Activated CD4-positive, alpha-beta T cell treated with anti-CD3 and anti-CD28 coated beads for 1 hour (primary cell): ENCODE measurements at regions not wholly inside any gene's neighbourhood (a gene's known extent, or its start where the extent isn't known, plus 50 kb on each side); places are given as distances from the start of the nearest gene placed in this dataset.

Source experiments
- DNase-seq: peaks from one replicate; pipeline ENCODE4 v3.0.0-alpha.2; 2020

DNA sequence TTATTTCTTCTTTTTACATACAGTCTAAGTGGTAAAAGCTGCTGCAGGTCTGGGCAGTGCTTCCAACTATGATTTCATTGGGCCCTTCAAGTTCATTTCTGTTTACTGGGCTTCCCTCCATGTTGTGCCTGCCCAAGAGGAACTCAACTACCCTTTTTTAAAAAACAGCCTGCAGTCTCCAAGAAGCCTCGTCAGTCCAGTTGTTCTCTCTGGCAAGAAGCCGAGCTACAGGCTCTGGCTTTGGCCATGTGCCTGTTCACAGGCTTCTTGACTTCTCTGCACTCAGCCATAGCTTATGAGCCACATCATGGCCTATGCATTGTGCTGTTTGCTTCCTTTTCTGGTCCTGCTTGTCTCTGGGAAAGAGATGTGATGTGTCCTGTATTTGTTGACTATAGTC is 119.7 kb upstream of the PJA2 start:
- no peak for DNase-seq

DNA sequence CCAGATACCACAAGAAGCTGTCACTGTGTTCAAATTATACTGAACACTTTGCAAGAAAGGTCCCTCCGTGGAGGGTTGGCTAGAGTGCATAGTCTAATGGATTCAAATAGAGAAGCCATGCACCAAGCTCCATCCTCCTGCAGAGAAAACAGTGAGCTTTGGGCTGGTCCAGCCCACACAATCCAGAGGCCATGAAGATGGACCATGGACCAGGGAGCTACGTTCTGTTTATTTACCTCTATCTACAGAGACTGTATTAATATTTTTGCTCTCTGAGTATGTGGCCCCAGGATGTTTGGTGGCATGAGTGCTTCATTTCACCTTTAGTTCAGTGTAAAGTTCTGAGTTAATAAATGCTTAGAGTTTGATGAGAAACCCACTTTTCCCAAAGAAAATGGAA is 114.8 kb upstream of the PJA2 start:
- no peak for DNase-seq

DNA sequence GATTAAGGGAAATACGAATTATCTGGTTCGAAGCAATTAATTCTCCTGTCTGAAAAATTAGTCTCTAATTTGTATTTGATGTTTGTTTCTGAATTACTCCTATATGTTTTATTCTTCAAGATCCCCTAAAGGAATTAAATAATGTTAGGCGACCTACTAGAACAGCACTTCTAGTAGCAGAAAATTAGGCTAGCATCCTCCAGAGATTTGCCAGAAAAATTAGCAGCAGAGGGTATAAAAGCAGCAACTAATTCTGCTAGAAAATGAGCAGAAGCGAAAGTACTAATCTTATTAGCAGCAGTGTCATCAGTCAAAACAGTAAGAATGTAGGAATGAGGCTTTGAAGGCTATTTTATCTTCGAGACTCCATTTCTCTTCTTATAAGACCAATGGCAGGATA is 114.3 kb upstream of the PJA2 start:
- DNase-seq, result no peak

DNA sequence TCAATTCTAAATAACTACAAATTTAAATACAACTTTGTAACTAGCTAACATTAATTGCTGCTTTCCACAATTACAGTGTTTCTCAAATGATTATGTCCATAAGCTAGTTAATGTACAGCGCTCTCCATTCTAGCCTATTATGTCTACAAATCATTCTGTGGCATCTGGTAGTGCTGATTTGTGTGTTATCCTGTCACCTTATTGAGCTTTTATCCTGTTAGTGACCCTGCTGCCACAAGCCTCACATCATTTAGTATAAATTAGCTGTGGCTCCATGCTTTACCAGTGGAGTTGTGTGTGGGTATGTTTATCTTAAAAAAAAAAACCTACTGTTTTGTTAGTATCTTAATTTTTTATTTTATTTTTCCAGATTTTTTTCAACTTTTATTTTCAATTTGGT is 112.6 kb upstream of the PJA2 start:
- DNase-seq, result no peak

- no peak for DNase-seq
Observed at GRCh38 chr5:109519416-109519815, 109.6 kb upstream of the PJA2 start.

- DNase-seq, result no peak
Observed at GRCh38 chr5:109516390-109516789, 106.6 kb upstream of the PJA2 start.

DNA sequence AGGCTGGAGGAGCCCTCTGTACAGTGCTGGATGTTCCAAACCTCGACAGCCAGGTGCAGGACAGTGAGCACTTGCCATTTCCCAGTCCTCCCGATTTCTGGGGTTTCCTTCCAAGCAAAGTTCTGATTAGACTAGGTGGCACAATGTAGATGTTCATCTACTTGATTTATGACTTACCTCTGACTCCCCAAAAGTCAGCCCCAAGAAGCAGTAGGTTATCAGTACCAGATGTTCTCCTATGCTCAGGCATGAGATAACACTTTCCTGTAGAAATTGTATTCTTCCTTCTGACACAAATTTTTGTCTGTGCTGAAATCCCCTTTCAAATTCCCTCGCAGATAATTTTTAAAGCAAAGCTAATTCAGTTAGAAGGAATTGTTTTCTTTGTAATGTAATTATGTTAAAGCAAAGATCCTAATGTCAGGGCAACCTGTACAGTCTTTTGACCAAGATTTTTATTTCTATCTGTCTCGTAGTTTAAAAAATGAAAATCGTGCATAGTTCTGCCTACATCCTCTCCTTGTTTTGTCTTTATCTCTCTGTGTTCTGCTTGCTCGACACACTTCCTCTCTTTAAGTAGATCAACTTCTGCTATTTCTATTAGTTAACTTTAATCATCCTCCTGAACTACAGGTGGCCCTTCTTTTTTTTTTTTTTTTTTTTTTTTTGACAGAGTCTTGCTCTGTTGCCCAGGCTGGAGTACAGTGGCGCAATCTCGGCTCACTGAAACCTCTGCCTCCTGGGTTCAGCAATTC is 102.4 kb upstream of the PJA2 start:
- no peak for DNase-seq

DNA sequence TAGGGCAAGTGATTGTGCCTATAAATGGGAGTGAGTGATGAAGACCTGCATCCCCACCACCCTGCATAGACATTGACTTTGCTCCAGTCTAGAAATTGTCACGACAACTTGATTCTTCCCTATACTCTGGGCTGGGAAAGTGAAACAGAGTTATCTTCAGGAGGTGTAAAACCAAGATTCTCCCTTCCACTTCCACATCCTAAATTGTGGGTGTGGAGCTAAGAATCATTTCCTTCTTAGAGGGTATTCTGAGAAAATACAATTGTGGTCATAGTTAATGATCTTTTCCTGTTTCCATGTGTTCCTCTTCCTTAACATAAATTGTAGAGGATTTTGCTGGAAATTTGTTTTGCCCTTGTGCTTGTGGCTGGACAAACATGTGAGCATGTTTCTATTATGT is 96.8 kb upstream of the PJA2 start:
- no peak for DNase-seq

- DNase-seq, result no peak
Observed at GRCh38 chr5:109496112-109496511, 86.3 kb upstream of the PJA2 start.

GRCh38 chr5:109487753-109488420 is 78.1 kb upstream of the PJA2 start:
- no peak for DNase-seq

GRCh38 chr5:109486200-109486804 is 76.5 kb upstream of the PJA2 start:
- DNase-seq, result no peak

DNA sequence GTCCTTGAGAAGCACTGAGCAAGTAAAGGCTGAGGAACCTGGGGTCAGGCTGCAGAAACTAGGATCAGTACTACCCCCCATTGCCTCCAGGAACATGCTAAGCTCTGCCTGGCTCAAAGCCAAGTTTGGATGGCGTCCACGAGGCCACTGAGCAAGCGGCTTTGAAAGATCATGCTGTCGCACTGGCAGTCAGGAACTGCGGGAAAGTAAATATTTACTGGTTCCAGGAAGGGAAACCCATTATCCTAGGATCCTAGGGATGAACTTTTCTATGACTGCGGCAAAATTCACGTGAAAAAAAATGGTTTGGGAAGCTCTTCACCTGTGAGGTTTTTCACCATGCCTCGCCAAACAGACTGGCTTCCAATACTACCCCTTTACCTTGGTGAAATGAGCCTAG is 75.3 kb upstream of the PJA2 start:
- DNase-seq, result no peak

- no peak for DNase-seq
Observed at GRCh38 chr5:109484597-109484996, 74.8 kb upstream of the PJA2 start.

DNA sequence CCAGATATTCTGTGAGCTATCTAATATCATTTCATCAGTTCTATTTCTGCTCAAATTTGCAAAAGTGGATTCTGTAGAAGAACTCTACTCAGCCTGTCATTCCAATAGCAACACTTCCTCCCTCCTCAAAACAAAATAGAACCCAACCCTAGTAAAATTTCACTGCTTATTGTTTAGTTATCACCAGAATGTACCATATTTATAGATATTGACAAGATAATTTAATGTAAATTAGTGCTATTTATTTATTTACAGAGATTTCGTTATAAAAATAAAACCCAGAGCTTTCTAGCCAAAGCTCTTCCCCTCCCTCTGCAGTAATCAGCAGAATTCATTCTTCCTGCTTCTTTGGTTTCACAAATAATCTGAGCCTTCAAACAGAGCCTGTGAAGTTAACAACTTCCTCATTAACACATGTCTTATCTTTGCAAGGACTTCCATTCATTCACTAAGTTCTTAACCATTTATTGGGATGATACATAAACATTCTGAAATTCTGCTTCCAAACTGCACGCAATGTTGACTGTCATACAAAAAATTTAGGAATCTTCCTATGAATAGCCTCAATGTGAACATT is 73.7 kb upstream of the PJA2 start:
- DNase-seq, result no peak

- no peak for DNase-seq
Observed at GRCh38 chr5:109482748-109483147, 73.0 kb upstream of the PJA2 start.

DNA sequence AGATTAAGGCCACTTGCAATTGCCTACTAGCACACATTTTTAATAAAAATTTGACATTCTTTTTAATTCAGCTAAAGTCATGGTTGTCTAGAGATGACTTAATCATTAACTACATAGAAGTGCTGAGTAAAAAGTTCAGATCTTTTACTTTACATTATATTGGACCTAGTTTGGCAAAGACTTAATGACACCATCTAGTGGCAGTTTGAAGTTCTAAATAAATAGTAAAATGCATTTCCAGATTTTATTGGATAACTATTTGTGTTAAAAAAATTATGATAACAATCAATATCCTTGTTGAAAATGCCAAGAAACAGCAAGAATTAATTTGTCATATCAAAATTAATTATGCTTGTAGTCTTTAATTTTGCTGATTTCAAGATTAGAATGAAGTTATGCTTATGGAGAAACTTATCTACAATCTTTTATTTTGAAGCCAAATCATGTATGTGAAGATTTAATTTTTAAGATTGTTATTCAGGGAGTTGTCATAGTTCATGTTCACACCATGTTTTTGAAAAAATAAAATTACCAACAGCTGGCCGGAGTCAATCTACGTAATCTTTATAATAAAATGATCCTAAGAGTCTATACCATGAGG is 69.6 kb upstream of the PJA2 start:
- no peak for DNase-seq

- no peak for DNase-seq
Observed at GRCh38 chr5:109478830-109479229, 69.1 kb upstream of the PJA2 start.

DNA sequence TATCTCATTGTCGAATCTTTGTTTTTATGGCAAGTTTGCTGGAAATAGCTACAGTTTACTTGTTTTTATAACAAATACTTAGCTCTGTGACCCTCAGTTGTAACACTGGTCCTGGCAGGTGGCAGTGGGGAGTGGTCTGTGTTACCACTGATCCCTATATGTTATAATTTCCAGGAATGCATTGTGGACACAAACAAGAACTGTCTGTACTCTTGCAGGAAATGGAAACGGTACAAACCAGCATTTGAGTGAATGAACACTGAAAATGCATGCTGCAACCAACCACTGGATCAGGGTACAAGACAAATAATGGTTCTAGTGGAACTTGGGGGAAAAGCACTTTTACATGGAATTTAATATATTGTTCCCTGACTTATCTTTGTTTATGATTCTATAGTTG is 66.5 kb upstream of the PJA2 start:
- no peak for DNase-seq

- DNase-seq, result no peak
Observed at GRCh38 chr5:109469896-109470662, 60.3 kb upstream of the PJA2 start.

DNA sequence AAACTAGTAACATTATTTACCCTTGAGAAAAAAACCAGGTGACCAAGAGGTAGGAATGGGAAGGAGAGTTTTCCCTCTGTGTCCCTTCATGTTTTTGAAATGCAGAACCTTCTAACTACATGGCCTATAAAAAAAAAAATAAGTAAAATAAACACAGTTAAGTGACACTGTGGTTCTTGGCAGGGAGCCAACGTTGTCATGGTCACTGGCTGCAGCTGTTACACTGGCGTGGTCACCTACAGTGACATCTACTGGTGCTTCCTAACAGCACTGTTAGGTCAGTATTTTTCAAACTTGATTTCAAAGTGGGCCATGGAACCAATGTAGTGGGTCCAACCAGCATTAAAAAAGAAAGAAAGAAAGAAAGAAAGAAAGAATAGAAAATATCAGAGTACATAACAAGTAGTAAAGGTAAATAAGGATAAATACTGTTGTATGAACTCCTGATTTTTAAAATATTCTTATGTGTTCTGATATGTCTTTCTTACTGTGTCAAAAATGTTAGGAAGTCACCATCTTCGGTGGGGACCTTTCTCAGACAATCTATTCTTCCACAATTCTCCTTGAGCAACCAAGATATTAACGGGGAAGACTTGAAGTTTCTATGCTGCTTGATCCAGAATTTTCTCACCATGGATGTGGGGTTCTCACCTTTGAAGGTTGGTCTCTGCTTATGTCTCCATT is 59.1 kb upstream of the PJA2 start:
- peak; percentile 50 for DNase-seq

DNA sequence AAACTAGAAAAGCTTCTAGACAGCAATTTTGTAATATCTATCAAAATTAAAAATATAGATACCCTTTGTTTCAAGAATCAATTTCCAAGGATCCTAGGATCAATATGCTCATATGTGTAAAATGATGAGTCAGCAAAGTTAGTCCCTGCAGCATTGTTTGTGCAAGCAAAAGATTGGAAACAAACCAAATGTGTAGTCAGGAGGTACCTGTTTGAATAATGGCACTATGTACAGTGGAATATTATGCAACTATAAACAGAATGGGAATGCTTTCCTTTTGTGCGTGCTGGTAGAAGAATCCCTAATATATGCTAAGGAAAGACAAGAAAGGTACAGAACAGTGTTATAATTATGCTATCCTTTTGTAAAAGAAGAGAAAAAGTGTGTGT is 58.5 kb upstream of the PJA2 start:
- DNase-seq, result no peak

DNA sequence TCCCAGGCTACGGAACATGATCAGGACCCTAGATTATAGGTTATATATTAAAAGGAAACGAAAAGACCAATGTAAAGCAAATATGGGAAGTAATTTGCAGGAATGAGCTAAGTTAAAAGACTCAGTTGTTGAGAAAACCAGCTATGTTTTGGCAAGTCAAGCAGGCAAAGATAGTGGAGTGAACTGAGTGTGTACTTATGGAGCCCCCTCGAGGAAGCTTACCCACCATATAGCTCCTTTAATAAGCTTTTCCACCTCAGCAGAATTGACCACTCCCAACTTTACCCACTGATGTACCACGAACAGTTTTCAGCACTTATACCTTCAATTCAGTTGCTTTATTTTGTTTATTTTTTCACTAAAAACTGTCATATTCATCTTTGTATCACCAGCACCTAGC is 57.3 kb upstream of the PJA2 start:
- DNase-seq, result no peak
